Kidney (tissue), 13 donors: ENCODE measurements at regions not wholly inside any gene's neighbourhood (a gene's known extent, or its start where the extent isn't known, plus 50 kb on each side); places are given as distances from the start of the nearest gene placed in this dataset.

Source experiments
- DNase-seq, 5 donors: peaks; one replicate each; pipeline ENCODE4 v3.0.0-alpha.2; 2013 to 2020
- FAIRE-seq: peaks from 2 replicates; lab custom pipeline; 2012; peaks lifted over from hg19 to GRCh38; lab: Jason Lieb, UNC
- H3K27ac ChIP-seq, 2 donors: one replicate each; pipeline ENCODE4 v1.7.0; 2013; ENCODE audit warnings: low read depth in 2 of 2, low read length in 2 of 2, inconsistent platforms in 1 of 2
- H3K27me3 ChIP-seq: one replicate; pipeline ENCODE4 v1.7.1; 2013; ENCODE audit warnings: low read length, inconsistent platforms; ENCODE audit not compliant: control insufficient read depth, insufficient read depth
- H3K36me3 ChIP-seq, 3 donors: one replicate each; pipeline versions ENCODE4 v1.7.0 to v1.7.1; 2013; ENCODE audit warnings: low read length in 3 of 3, control low read depth in 1 of 3, inconsistent platforms in 1 of 3; ENCODE audit not compliant: insufficient read depth in 3 of 3, control insufficient read depth in 2 of 3
- H3K4me1 ChIP-seq, 3 donors: one replicate each; pipeline versions ENCODE4 v1.7.0 to v1.7.1; 2013; ENCODE audit warnings: low read length in 3 of 3, inconsistent platforms in 1 of 3, low read depth in 1 of 3; ENCODE audit not compliant: control insufficient read depth in 2 of 3, insufficient read depth in 2 of 3
- H3K4me3 ChIP-seq, 3 donors: one replicate each; pipeline versions ENCODE4 v1.7.0 to v1.8.1; 2013; ENCODE audit warnings: low read length in 3 of 3, control low read depth in 1 of 3, inconsistent platforms in 1 of 3
- H3K9ac ChIP-seq, 3 donors: one replicate each; pipeline versions ENCODE4 v1.7.0 to v1.7.1; 2013; ENCODE audit warnings: low read length in 3 of 3, control low read depth in 1 of 3, inconsistent platforms in 1 of 3
- H3K9me3 ChIP-seq, 3 donors: one replicate each; pipeline versions ENCODE4 v1.7.0 to v1.7.1; 2013; ENCODE audit warnings: low read length in 3 of 3, control low read depth in 1 of 3, inconsistent platforms in 1 of 3; ENCODE audit not compliant: control insufficient read depth in 2 of 3, insufficient read depth in 1 of 3
- intact Hi-C: fragments of 100-400 bp; cut with DNase I; formaldehyde crosslinking; loops from one replicate; pipeline ENCODE4 v1.11.1; 2022
- TF ChIP-seq, protein P1 (sequence below): IDR thresholded peaks from 3 replicates; pipeline ENCODE4 v1.5.1; 2012; ENCODE audit warnings: mild to moderate bottlenecking, moderate library complexity, borderline replicate concordance; ENCODE audit not compliant: insufficient read depth; ENCODE audit errors: extremely low read depth
- donor health status: control.
- donor health status: control.
- donor health status: control.
- donor health status: control.
- donor health status: control.
- donor health status: DM: yes; HTN: yes; CAD: no.
- donor health status: Normal renal cell carcinoma (clear cell type).

GRCh38 chr7:52857367-52857766 is 178.1 kb upstream of the POM121L12 start:
- DNase-seq: no peak
- FAIRE-seq: no peak

GRCh38 chr7:52854681-52855080 is 180.8 kb upstream of the POM121L12 start:
- TF ChIP-seq, protein P1, sequence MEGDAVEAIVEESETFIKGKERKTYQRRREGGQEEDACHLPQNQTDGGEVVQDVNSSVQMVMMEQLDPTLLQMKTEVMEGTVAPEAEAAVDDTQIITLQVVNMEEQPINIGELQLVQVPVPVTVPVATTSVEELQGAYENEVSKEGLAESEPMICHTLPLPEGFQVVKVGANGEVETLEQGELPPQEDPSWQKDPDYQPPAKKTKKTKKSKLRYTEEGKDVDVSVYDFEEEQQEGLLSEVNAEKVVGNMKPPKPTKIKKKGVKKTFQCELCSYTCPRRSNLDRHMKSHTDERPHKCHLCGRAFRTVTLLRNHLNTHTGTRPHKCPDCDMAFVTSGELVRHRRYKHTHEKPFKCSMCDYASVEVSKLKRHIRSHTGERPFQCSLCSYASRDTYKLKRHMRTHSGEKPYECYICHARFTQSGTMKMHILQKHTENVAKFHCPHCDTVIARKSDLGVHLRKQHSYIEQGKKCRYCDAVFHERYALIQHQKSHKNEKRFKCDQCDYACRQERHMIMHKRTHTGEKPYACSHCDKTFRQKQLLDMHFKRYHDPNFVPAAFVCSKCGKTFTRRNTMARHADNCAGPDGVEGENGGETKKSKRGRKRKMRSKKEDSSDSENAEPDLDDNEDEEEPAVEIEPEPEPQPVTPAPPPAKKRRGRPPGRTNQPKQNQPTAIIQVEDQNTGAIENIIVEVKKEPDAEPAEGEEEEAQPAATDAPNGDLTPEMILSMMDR: no peak
- no peak overlapping the region for H3K4me3 ChIP-seq
- no peaks in the 10 kb centered on the region for H3K36me3 ChIP-seq
- DNase-seq (no peak), FAIRE-seq (no peak)
- H3K27ac ChIP-seq: no peak overlapping the region
- intact Hi-C loops: no loop called here
- H3K9ac ChIP-seq: no peak overlapping the region
- no peaks in the 10 kb centered on the region for H3K27me3 ChIP-seq
- no peaks in the 10 kb centered on the region for H3K4me1 ChIP-seq
- no peaks in the 10 kb centered on the region for H3K9me3 ChIP-seq

More at GRCh38 chr7:52857367-52857766, 178.1 kb upstream of the POM121L12 start:
- Histone ChIP-seq H3K9ac (no peak overlapping the region), H3K4me1 (no peaks in the 10 kb centered on the region), H3K9me3 (no peaks in the 10 kb centered on the region), H3K4me3 (no peak overlapping the region), H3K27me3 (no peaks in the 10 kb centered on the region), H3K27ac (no peak overlapping the region), H3K36me3 (no peaks in the 10 kb centered on the region)
- TF ChIP-seq, protein P1: no peak
- intact Hi-C loops: no loop called here

DNA sequence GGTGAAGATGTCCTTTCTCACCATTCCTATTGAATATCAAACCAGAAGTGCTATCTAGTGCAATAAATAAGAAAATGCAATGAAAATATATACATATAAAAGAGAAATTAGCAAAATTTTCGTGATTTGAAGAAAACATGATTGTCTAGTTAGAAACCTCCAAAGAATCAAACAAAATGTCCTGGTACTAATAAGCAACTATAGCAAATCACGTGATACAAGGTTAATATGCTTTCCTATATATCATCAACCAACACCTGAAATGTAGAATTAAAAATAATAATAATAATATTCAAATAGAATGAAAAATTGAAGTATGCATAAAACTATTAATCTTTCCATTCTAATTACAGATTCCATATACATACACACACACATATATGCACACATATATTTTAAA is 183.9 kb upstream of the POM121L12 start:
- Histone ChIP-seq H3K9me3 (no peaks in the 10 kb centered on the region), H3K9ac (no peak overlapping the region), H3K27ac (no peak overlapping the region), H3K4me3 (no peak overlapping the region), H3K4me1 (no peaks in the 10 kb centered on the region), H3K27me3 (no peaks in the 10 kb centered on the region), H3K36me3 (no peaks in the 10 kb centered on the region)
- DNase-seq: no peak
- no peak for FAIRE-seq
- intact Hi-C loops: no loop called here
- TF ChIP-seq, protein P1: no peak

DNA sequence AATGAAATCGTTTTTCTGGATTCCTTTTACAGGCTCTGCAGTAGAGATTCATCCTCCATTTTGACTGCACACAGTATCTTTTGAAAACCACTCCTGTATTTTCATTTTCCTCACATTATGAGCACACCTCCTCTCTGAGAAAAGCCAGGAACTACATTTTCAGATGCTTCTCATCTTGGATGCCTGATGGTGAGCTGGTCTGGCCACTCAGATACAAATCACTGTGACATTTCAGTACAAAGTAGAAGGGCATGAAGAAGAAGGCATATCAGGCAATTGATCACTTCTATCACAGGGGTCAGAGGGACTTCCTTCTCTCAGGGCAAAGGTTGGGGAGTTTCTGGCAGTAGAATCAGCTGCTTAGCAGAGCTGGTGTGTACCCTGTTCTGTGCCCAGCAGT is 192.0 kb upstream of the POM121L12 start:
- no peak overlapping the region for H3K4me3 ChIP-seq
- intact Hi-C loops: no loop called here

More for the DNA sequence above, 192.0 kb upstream of the POM121L12 start:
- no peaks in the 10 kb centered on the region for H3K27me3 ChIP-seq
- no peak overlapping the region for H3K9ac ChIP-seq
- H3K4me1 ChIP-seq: no peaks in the 10 kb centered on the region
- TF ChIP-seq, protein P1: no peak
- FAIRE-seq (no peak), DNase-seq (no peak)
- no peaks in the 10 kb centered on the region for H3K36me3 ChIP-seq
- H3K9me3 ChIP-seq: no peaks in the 10 kb centered on the region
- no peak overlapping the region for H3K27ac ChIP-seq
